Tibial nerve (tissue), 4 donors: ENCODE measurements at regions not wholly inside any gene's neighbourhood (a gene's known extent, or its start where the extent isn't known, plus 50 kb on each side); places are given as distances from the start of the nearest gene placed in this dataset.

Experiments used
- EP300 ChIP-seq, 2 donors: sonication (generic); formaldehyde crosslinking; IDR thresholded peaks; one replicate each; pipeline ENCODE4 v1.6.1; 2017; ENCODE audit warnings: antibody characterized with exemption in 2 of 2, mild to moderate bottlenecking in 1 of 2
- POLR2A ChIP-seq, 2 donors: fragments of 450-650 bp; IDR thresholded peaks; one replicate each; pipeline ENCODE4 v1.6.1; 2017; ENCODE audit warnings: antibody characterized with exemption in 2 of 2, mild to moderate bottlenecking in 2 of 2, moderate library complexity in 2 of 2
- TF ChIP-seq, protein P1 (sequence below), 5 experiments: fragments of 200-600 bp in 3 of 5; fragments of 450-650 bp in 2 of 5; sonication (generic) in 3 of 5; IDR thresholded peaks; one replicate each; pipeline ENCODE4 v1.5.1; 2016 to 2019; ENCODE audit warnings: antibody characterized with exemption in 5 of 5, mild to moderate bottlenecking in 3 of 5, moderate library complexity in 2 of 5

DNA sequence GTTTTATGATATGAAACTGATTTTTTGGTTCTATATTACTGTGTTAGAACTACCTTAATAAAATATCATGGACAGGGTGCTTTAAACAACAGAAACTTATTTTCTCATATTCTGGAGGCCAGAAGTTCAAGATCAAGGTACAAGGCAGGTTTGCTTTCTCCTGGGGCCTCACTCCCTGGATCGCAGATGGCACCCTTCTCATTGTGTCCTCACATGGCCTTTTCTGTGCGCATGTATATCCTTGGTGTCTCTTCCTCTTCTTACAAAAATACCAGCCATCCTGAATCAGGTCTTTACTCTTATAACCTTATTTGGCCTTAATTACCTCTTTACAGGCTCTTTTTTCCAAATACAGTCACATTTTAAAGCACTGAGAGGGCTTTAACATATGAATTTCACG, 906.1 kb downstream of the CDH11 start:
- TF ChIP-seq, protein P1, sequence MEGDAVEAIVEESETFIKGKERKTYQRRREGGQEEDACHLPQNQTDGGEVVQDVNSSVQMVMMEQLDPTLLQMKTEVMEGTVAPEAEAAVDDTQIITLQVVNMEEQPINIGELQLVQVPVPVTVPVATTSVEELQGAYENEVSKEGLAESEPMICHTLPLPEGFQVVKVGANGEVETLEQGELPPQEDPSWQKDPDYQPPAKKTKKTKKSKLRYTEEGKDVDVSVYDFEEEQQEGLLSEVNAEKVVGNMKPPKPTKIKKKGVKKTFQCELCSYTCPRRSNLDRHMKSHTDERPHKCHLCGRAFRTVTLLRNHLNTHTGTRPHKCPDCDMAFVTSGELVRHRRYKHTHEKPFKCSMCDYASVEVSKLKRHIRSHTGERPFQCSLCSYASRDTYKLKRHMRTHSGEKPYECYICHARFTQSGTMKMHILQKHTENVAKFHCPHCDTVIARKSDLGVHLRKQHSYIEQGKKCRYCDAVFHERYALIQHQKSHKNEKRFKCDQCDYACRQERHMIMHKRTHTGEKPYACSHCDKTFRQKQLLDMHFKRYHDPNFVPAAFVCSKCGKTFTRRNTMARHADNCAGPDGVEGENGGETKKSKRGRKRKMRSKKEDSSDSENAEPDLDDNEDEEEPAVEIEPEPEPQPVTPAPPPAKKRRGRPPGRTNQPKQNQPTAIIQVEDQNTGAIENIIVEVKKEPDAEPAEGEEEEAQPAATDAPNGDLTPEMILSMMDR (IDR thresholded peaks at IDR 0.05): no peak
- no peak for TF ChIP-seq POLR2A (IDR thresholded peaks at IDR 0.05)
- no peak for TF ChIP-seq EP300 (IDR thresholded peaks at IDR 0.05)
